ENCODE measurements at regions not wholly inside any gene's neighbourhood (a gene's known extent, or its start where the extent isn't known, plus 50 kb on each side); places are given as distances from the start of the nearest gene placed in this dataset.

- ChIA-PET CTCF (no interaction called here), POLR2A (no interaction called here)
- TF ChIP-seq CTCF (IDR thresholded peaks at IDR 0.05; ENCODE audit: insufficient read depth, low read length, missing control alignments): no peak
- no peak for DNase-seq (ENCODE audit: low read depth, low spot score)
- H3K4me3 ChIP-seq (ENCODE audit: low read depth, low read length): no peak overlapping the region
Measured at GRCh38 chr17:53191878-53192277, 630.8 kb upstream of the KIF2B start.

- TF ChIP-seq CTCF (IDR thresholded peaks at IDR 0.05; ENCODE audit: insufficient read depth, low read length, missing control alignments): no peak
- ChIA-PET POLR2A (no interaction called here), CTCF (no interaction called here)
- no peak for DNase-seq (ENCODE audit: low read depth, low spot score)
- no peak overlapping the region for H3K4me3 ChIP-seq (ENCODE audit: low read depth, low read length)
Measured at GRCh38 chr17:53186001-53186400, 636.7 kb upstream of the KIF2B start.

GRCh38 chr17:53176629-53177028, 646.1 kb upstream of the KIF2B start:
- POLR2A ChIA-PET: no interaction called here
- no peak for DNase-seq (ENCODE audit: low read depth, low spot score)
- H3K4me3 ChIP-seq (ENCODE audit: low read depth, low read length): no peak overlapping the region
- no peak for TF ChIP-seq CTCF (IDR thresholded peaks at IDR 0.05; ENCODE audit: insufficient read depth, low read length, missing control alignments)
- CTCF ChIA-PET: no interaction called here

- no peak for TF ChIP-seq CTCF (IDR thresholded peaks at IDR 0.05; ENCODE audit: insufficient read depth, low read length, missing control alignments)
- DNase-seq (ENCODE audit: low read depth, low spot score): no peak
- CTCF ChIA-PET: no interaction called here
Measured at GRCh38 chr17:53168413-53168812, 654.3 kb upstream of the KIF2B start.

GRCh38 chr17:53166731-53167130, 656.0 kb upstream of the KIF2B start:
- no peak overlapping the region for H3K4me3 ChIP-seq (ENCODE audit: low read depth, low read length)
- no peak for TF ChIP-seq CTCF (IDR thresholded peaks at IDR 0.05; ENCODE audit: insufficient read depth, low read length, missing control alignments)
- ChIA-PET CTCF (no interaction called here), POLR2A (no interaction called here)
- DNase-seq (ENCODE audit: low read depth, low spot score): no peak

More at GRCh38 chr17:53168413-53168812, 654.3 kb upstream of the KIF2B start:
- POLR2A ChIA-PET: no interaction called here
- H3K4me3 ChIP-seq (ENCODE audit: low read depth, low read length): no peak overlapping the region

- ChIA-PET CTCF (no interaction called here), POLR2A (no interaction called here)
- no peak overlapping the region for H3K4me3 ChIP-seq (ENCODE audit: low read depth, low read length)
- DNase-seq (ENCODE audit: low read depth, low spot score): no peak
- no peak for TF ChIP-seq CTCF (IDR thresholded peaks at IDR 0.05; ENCODE audit: insufficient read depth, low read length, missing control alignments)
Measured at GRCh38 chr17:53150101-53150698, 672.5 kb upstream of the KIF2B start.

Data from AG04449 (cell line).